ENCODE measurements at regions not wholly inside any gene's neighbourhood (a gene's known extent, or its start where the extent isn't known, plus 50 kb on each side); places are given as distances from the start of the nearest gene placed in this dataset.
A peak's percentile ranks its signal among the peaks of the same experiment; 100 is the strongest.

DNA sequence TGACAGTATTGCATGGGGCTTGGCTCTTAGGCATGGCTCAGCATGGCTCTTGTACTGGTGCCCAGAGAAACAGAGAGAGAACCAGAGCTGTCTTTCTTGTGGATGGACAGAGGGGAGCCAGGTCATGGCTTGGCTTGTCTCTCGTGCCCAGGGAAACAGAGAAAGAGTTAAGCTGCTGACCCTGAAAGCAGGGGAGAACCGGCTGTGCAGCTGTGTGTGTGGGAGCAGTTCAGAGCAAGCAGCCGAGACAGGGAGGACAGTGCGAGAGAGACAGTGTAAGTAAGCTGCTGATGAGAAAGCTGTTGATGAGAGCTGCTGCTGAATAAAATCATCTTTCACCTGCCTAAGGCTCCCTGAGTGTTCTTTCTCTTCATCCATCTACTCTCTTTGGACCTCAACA, 61.3 kb upstream of the DDHD1 start:
- no peak overlapping the region for H3K9ac ChIP-seq (ENCODE audit: low read length in 3 of 3)
- peaks cover 0 to 3% (median 0%) of the 10 kb centered on the region in 3 donors for H3K4me1 ChIP-seq (ENCODE audit: control insufficient read depth in 2 of 3, insufficient read depth in 2 of 3, low read depth in 1 of 3, low read length in 3 of 3)
- H3K9me3 ChIP-seq (ENCODE audit: control insufficient read depth in 2 of 3, insufficient read depth in 1 of 3, low read length in 3 of 3) = no peaks in the 10 kb centered on the region
- intact Hi-C loops (cut with DNase I) = no loop called here
- no peaks in the 10 kb centered on the region for H3K36me3 ChIP-seq (ENCODE audit: control insufficient read depth in 2 of 3, insufficient read depth in 3 of 3, low read length in 3 of 3)
- no peak overlapping the region for H3K4me3 ChIP-seq (ENCODE audit: low read length in 3 of 3)
- peak in 4 of 5 donors; percentile 48 to 72 (median 53) for DNase-seq
- no peak overlapping the region for H3K27ac ChIP-seq (ENCODE audit: low read depth in 2 of 2, low read length in 2 of 2)
- TF ChIP-seq, protein P1, sequence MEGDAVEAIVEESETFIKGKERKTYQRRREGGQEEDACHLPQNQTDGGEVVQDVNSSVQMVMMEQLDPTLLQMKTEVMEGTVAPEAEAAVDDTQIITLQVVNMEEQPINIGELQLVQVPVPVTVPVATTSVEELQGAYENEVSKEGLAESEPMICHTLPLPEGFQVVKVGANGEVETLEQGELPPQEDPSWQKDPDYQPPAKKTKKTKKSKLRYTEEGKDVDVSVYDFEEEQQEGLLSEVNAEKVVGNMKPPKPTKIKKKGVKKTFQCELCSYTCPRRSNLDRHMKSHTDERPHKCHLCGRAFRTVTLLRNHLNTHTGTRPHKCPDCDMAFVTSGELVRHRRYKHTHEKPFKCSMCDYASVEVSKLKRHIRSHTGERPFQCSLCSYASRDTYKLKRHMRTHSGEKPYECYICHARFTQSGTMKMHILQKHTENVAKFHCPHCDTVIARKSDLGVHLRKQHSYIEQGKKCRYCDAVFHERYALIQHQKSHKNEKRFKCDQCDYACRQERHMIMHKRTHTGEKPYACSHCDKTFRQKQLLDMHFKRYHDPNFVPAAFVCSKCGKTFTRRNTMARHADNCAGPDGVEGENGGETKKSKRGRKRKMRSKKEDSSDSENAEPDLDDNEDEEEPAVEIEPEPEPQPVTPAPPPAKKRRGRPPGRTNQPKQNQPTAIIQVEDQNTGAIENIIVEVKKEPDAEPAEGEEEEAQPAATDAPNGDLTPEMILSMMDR (IDR thresholded peaks at IDR 0.05; ENCODE audit: borderline replicate concordance, extremely low read depth, insufficient read depth) = no peak
- FAIRE-seq = no peak
- H3K27me3 ChIP-seq (ENCODE audit: control insufficient read depth, insufficient read depth, low read length) = no peaks in the 10 kb centered on the region

DNA sequence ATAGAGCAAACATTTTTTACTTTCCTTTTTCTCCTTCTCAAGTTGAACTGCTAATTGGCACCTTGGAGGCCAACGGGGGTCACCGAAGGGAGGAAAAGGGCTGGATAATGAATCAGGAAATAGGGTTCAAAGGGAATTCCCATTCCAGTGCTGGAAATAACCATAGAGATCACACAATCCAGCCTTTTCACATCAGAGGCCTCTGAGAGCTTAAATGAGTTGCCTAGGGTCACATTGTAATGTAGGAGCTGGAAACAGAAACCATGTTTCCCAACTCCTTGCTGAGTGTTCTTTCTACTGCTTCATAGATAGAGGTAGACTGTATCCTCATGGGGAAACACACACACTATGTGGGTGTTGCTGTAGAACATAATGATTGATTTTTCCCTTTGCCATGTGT, 60.6 kb upstream of the DDHD1 start:
- TF ChIP-seq, protein P1 (IDR thresholded peaks at IDR 0.05; ENCODE audit: borderline replicate concordance, extremely low read depth, insufficient read depth) = no peak
- H3K27ac ChIP-seq (ENCODE audit: low read depth in 2 of 2, low read length in 2 of 2) = no peak overlapping the region
- H3K9me3 ChIP-seq (ENCODE audit: control insufficient read depth in 2 of 3, insufficient read depth in 1 of 3, low read length in 3 of 3) = no peaks in the 10 kb centered on the region
- no peak overlapping the region for H3K9ac ChIP-seq (ENCODE audit: low read length in 3 of 3)
- H3K36me3 ChIP-seq (ENCODE audit: control insufficient read depth in 2 of 3, insufficient read depth in 3 of 3, low read length in 3 of 3) = no peaks in the 10 kb centered on the region
- DNase-seq (no peak), FAIRE-seq (no peak)
- no peaks in the 10 kb centered on the region for H3K27me3 ChIP-seq (ENCODE audit: control insufficient read depth, insufficient read depth, low read length)
- peaks cover 0 to 3% (median 0%) of the 10 kb centered on the region in 3 donors for H3K4me1 ChIP-seq (ENCODE audit: control insufficient read depth in 2 of 3, insufficient read depth in 2 of 3, low read depth in 1 of 3, low read length in 3 of 3)
- no peak overlapping the region for H3K4me3 ChIP-seq (ENCODE audit: low read length in 3 of 3)
- intact Hi-C loops (cut with DNase I) = no loop called here

DNA sequence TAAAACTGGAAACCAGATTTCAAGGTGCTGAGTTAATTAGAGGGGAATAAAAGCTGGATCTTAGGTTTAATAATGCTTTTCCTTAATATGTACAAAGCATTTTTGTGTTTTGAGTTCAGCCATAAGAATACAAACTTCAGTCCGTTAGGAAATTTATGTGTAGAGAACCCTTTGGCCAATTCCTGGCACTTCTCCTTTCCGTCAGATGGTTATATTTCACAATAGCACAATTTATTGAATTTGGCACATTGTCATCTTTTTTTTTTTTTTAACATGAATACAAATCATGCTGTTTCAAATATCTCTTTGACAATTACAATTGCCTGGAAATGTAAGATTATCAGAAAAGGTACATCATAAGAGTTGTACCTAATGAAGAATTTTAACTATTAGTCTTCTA, 56.2 kb upstream of the DDHD1 start:
- Histone ChIP-seq H3K4me1 (ENCODE audit: control insufficient read depth in 2 of 3, insufficient read depth in 2 of 3, low read depth in 1 of 3, low read length in 3 of 3) (peaks cover 0 to 3% (median 0%) of the 10 kb centered on the region in 3 donors), H3K9me3 (ENCODE audit: control insufficient read depth in 2 of 3, insufficient read depth in 1 of 3, low read length in 3 of 3) (peaks cover 0 to 2% (median 0%) of the 10 kb centered on the region in 3 donors), H3K9ac (ENCODE audit: low read length in 3 of 3) (no peak overlapping the region), H3K27ac (ENCODE audit: low read depth in 2 of 2, low read length in 2 of 2) (no peak overlapping the region), H3K36me3 (ENCODE audit: control insufficient read depth in 2 of 3, insufficient read depth in 3 of 3, low read length in 3 of 3) (no peaks in the 10 kb centered on the region), H3K27me3 (ENCODE audit: control insufficient read depth, insufficient read depth, low read length) (no peaks in the 10 kb centered on the region), H3K4me3 (ENCODE audit: low read length in 3 of 3) (no peak overlapping the region)
- TF ChIP-seq, protein P1 (IDR thresholded peaks at IDR 0.05; ENCODE audit: borderline replicate concordance, extremely low read depth, insufficient read depth) = no peak
- intact Hi-C loops (cut with DNase I) = no loop called here
- DNase-seq = no peak
- peak; percentile 47 for FAIRE-seq
